HG02759 (cell line): ENCODE measurements at regions not wholly inside any gene's neighbourhood (a gene's known extent, or its start where the extent isn't known, plus 50 kb on each side); places are given as distances from the start of the nearest gene placed in this dataset.
"Not testable (repeated sequence)": the region's sequence is repeated elsewhere in the genome, so short reads cannot be mapped to it uniquely, and the experiment has no call there.

Source experiments
- ATAC-seq: cut with Tn5 transposase; IDR thresholded peaks from one replicate; pipeline ENCODE4 v1.9.1; 2021; ENCODE audit warnings: mild to moderate bottlenecking, moderate library complexity; ENCODE audit not compliant: unreplicated experiment

- no peak for ATAC-seq
Measured at GRCh38 chr22:48503035-48503625, 1324.5 kb downstream of the BRD1 start.

- ATAC-seq: no peak
Measured at GRCh38 chr22:48501231-48501750, 1326.4 kb downstream of the BRD1 start.

GRCh38 chr22:48500471-48501230 is 1327.0 kb downstream of the BRD1 start:
- ATAC-seq: no peak

GRCh38 chr22:48499456-48500425 is 1327.9 kb downstream of the BRD1 start:
- no peak for ATAC-seq

- ATAC-seq: no peak
Measured at GRCh38 chr22:48498526-48499331, 1328.9 kb downstream of the BRD1 start.

- ATAC-seq: not testable (repeated sequence)
Measured at GRCh38 chr22:48497743-48498520, 1329.7 kb downstream of the BRD1 start.

GRCh38 chr22:48496987-48497650 is 1330.6 kb downstream of the BRD1 start:
- ATAC-seq: no peak

GRCh38 chr22:48496226-48496845 is 1331.3 kb downstream of the BRD1 start:
- ATAC-seq: no peak

GRCh38 chr22:48495751-48496080 is 1332.0 kb downstream of the BRD1 start:
- ATAC-seq: no peak

- no peak for ATAC-seq
Measured at GRCh38 chr22:48494968-48495750, 1332.5 kb downstream of the BRD1 start.

- no peak for ATAC-seq
Measured at GRCh38 chr22:48494256-48494967, 1333.3 kb downstream of the BRD1 start.

- no peak for ATAC-seq
Measured at GRCh38 chr22:48493733-48494132, 1333.9 kb downstream of the BRD1 start.

- ATAC-seq: no peak
Measured at GRCh38 chr22:48492366-48493320, 1335.0 kb downstream of the BRD1 start.

GRCh38 chr22:48491451-48491941 is 1336.2 kb downstream of the BRD1 start:
- ATAC-seq: no peak

- no peak for ATAC-seq
Measured at GRCh38 chr22:48490500-48491411, 1336.9 kb downstream of the BRD1 start.
